HG03060 (cell line): ENCODE measurements at regions not wholly inside any gene's neighbourhood (a gene's known extent, or its start where the extent isn't known, plus 50 kb on each side); places are given as distances from the start of the nearest gene placed in this dataset.

Source experiments
- ATAC-seq: cut with Tn5 transposase; IDR thresholded peaks from one replicate; pipeline ENCODE4 v1.9.1; 2021; ENCODE audit warnings: low read depth, moderate number of reproducible peaks; ENCODE audit not compliant: unreplicated experiment

DNA sequence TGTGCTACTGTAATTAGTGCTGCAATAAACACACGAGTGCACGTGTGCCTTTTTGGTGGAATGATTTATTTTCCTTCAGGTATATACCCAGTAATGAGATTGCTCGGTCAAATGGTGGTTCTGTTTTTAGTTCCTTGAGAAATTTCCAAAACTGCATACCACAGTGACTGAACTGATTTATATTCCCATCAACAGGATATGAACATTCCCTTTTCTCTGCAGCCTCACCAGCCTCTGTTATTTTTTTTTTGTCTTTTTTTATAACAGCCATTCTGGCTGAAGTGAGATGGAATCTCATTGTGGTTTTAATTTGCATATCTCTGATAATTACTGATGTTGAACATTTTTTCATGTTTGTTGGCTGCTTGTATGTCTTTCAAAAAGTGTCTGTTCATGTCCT, 922.9 kb upstream of the LRRN3 start:
- no peak for ATAC-seq

DNA sequence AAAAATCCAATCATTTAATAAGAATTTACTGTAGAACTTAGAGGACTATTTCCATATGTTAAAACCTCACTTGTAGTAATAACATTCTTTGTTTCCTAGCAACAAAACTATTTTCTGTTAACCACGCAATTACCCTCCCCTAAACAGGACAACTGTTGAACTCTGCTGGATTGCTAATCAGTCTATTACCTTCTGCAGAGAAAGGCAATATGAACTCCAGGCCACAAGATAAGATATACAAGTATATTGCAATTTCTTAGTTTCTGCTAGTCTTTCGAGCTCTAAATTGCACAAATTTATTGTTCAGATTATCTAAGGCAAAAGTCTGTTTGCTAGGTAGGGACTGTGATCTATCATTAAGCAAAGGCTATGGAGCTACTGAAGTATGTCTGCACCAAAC, 920.1 kb upstream of the LRRN3 start:
- ATAC-seq: no peak

DNA sequence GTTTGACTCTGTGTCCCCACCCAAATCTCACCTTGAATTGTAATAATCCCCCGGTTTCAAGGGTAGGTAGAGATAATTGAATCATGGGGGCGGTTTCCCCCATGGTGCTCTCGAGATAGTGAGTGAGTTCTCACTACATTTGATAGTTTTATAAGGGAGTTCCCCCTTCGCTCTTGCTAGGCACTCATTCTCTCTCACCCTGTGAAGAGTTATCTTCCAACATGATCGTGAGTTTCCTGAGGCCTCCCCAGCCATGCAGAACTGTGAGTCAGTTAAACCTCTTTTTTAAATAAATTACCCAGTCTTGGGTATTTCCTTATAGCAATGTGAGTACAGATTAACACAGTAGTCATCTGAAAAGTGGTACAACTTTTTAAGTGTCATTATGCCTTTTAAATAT, 913.5 kb upstream of the LRRN3 start:
- ATAC-seq: no peak

DNA sequence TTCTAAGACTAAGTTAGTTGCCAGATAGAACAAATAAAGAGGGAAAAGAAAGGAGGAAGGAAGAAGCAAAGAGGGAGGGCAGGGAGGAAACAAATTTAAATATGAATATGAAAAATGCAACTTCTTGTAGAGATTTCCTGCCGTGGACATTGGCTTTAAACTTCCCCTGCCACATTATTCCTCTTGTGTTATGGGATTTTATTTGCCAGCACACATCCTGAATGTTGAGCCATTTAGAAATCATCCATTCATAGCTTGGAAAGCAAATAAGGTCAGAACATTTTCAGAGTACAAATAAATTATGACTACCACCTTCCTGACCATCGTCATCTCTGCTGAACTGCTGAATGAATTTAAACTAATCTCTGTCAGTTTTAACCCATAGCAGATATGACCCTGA, 911.9 kb upstream of the LRRN3 start:
- no peak for ATAC-seq

DNA sequence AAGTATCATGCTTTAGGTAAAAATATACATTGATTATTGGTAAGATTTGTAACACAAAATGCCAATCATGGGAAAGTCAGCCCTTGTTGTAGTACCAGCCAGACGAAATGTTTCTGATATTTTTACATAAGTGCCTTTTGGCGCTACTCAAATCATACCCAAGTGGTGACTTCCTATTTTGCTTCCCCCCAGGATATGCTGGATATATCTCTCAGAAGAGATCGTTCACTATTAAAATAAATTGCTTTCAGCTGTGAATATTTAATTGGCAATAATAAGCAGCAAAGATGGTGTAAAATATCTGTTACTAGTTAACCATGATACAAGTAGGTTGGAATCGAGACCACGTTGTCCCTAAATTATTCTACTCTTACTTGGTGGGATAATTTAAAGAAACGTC, 909.2 kb upstream of the LRRN3 start:
- no peak for ATAC-seq

DNA sequence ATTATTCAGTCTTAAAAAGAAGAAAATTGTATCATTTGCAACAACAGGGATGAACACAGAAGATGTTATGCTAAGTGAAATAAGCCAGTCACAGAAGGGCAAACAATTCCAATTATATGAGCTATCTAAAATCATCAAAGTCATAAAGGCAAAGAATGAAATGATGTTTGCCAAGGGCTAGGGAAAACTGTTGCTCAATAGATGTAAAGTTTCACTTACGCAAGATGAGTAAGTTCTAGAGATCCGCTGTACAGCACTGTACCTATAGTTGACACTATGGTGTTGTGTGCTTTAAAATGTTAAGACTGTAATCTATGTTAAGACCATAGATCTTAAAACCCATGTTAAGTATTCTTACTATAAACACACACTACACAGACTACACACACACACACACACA, 904.6 kb upstream of the LRRN3 start:
- ATAC-seq: no peak

DNA sequence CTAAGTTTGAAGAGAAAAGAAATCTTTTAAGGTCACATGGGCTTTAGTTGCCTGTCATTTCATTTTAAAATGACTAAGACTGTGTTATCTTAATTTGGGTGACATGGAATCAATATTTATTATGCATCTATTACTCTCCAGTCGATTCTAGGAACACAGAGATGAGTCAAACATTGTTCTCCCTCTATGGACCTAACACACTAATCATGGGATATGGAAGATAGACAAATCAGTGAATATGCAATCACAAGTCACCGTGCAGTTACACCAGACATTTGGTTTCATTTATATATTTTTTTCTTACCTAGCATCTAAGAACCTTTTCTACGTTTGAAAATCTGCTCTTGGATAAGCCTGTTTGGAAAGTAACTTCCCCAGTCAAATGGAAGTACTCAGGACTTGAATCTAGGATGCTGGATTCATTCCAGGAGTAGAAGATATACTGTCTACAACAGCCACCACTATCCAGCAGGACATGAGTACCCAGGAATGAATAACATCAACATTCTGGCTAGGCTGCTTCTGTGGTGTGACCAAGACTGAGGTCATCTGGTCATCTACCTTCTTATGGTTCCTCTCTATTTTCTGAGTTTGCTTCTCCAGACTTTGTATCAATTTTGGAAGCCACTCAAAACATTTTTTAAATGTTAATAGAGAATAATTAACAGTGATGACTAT, 902.9 kb upstream of the LRRN3 start:
- ATAC-seq: no peak

DNA sequence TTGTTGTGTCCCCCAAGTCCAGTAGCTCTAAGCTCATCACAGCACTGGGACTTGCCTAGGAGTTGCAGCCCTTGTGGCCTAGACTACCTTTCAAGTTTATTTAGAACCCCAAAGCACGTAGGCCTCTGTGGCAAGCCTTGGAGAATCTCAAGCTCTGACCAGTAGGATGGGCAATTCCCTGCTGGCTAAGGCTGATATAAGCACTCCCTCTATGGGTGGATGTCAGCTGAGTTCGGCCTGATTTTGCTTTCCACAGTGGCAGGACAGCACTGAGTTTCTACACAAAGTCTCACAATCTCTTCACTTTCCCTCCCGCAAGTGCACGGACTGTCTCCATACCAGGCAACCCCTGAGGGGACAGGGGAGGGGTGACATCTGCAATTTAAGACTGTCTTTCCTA, 886.4 kb upstream of the LRRN3 start:
- no peak for ATAC-seq

DNA sequence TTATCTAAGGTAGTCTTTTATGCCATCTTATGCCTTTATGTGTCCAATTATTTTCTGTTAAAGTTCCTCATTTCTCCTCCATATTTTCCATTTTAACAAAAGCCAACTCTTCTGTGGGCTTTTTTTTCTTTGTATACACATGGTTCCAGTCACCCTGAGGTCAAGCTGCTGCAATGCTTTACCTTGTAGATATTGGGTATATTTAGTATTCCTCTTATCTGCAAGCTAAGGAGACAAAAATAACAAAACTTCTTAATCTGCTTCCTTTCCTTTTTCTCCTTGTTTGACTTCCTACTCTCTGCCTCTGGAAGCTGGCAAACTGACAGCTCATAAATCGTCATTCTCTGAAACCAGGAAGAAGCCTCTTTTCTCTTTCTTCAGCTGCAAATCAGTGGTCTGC, 885.0 kb upstream of the LRRN3 start:
- ATAC-seq: no peak

DNA sequence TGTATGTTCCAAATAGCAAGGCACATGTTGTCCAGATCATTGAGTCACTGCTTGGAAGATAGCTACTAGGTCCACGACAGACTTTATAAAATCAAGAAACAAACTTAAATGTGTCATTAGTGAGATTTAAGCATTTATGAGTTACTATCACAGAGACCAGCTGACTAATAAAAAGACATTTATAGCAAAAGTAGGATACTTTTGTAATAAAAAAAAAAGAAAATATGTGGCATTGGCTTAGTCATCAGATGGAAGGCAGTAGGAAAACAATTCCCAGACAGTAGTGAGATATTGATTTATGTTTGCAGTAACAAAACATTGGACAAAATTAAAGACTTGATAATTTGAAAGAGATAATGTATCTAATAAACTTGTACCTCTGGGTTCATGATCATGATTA, 881.0 kb upstream of the LRRN3 start:
- ATAC-seq: no peak

DNA sequence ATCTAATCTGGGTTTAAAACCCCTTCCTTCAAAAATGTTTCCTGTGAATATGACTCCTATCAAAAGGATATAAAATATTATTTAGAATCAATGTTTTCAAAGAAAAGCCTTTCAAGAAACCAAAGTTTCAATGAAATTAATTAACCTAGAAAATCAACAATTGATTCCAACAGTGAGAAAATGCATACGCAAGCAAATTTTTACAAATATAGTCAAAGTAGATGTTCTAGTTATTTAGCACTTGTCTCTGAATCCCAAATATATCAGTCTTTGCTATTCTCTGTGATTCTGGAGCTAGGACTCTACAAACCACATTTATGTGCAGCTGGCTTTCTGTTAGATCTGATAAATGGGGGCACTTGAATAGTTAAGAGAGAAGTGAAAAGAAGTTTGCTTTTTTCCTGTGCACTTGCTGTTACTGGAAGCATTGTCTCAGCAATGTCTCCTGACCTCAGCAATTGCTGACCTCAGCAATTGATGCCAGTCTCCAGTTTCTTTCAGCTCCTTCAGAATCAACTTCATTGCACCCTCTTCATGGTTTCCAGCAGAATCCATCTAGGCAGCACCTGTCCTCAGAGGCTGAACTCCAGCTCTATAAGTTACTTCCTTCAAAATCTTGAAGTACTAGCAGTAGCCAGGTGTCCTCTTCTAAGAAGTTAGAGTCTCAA, 879.9 kb upstream of the LRRN3 start:
- no peak for ATAC-seq

DNA sequence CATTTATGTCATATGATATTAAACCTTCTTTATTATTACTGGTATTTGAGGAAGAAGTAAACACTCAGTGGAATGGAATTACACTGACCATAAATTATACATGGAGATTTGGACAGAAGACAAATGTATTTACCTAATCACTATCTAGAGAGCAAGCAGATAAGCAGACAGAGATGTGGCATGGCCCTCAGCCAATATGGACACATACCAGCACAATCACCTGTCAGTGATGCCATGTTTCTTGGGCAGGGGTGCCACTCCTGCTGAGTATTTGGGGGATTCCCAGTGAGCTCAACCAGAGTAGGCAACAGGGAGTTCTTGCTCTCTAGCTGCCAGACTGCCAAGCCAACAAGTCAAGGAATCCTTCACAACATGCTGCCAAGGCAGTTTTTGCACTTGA, 866.3 kb upstream of the LRRN3 start:
- ATAC-seq: no peak

DNA sequence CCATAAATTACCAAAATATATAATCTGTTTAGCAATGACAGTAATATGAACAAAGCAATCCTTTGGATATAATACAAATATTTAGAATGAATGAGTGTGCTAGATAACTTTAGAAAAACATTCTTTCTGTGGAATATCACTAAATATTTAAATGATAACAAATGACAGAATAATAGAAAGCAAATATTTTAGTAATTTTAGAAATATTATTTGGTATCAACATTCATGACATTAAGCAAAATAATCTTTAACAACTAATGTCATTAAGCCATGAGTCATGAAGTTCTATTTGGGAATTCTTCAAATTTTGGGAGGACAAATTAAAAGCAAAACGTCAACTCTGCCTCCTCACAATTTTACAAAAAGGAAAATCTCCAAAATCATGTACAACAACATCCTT, 844.8 kb upstream of the LRRN3 start:
- no peak for ATAC-seq

DNA sequence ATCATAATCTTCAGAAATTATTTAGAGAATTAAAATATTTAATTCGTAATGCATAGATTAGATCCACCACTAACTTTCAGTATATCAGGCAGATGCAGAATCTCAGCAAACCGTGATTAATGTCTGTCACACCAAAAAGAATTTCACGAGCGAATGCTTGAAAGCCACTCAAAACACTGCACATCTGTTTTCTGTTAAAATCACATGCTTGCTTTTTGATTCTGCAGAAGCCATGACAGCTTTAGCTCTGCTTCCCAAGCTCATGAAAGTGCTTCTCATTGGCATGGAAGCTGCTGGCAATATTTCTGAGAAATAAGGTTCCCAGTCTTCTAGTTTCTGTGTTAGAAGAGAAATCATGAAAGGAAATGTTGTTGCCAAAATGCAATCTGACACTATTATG, 837.8 kb upstream of the LRRN3 start:
- no peak for ATAC-seq

DNA sequence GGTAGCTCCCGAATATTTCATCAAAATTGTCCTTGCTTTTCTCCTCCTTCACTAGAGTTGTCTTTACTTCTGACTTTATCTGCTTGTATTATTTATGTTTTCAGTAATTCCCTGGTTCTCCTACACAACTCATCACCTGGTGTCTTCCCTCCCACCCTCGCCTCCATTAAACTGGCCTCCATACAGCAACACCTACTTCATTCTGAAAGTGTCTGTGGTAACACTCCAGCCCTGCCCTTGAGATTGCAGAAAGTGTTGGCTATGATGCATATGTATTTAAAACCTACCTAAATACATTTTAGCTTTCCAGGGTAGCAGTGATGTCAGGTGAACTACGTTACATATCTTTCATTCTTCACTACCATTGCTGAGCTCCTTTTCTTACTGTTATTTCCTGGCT, 833.3 kb upstream of the LRRN3 start:
- no peak for ATAC-seq

DNA sequence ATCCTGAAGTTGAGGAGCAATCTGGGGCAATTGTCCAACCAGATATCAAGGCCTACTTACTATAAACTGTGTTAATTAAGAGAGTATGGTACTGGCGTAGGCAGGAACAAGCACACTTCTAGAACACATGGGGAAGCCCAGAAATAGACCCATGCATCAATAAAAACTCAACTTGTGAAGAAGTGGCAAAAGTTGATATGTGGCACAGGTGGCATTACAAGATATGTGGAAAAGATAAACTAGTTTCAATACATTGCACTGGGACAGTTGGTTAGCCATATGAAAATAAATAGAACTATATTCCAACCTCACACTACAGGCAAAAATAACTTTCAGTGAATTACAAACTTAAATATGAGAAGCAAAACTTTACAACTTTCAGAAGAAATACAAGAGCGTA, 828.7 kb upstream of the LRRN3 start:
- ATAC-seq: no peak

DNA sequence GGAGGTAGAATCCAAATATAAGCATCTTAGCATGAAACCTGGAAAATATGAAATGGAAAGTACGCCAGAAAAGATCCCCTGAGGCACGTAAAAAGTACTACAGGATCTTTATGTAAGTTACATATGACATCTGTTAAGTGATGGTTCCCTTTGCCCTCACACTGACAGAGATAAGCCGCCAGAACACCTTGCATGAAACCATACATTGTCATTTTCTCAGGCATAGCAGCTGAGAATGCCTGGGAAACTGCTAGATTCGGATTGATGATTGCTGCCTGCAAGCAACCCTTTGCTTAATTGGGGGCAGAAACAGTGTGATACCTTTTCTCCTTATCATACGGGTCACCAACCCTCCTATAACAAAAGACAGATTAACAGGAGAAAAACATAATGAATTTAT, 826.6 kb upstream of the LRRN3 start:
- no peak for ATAC-seq

DNA sequence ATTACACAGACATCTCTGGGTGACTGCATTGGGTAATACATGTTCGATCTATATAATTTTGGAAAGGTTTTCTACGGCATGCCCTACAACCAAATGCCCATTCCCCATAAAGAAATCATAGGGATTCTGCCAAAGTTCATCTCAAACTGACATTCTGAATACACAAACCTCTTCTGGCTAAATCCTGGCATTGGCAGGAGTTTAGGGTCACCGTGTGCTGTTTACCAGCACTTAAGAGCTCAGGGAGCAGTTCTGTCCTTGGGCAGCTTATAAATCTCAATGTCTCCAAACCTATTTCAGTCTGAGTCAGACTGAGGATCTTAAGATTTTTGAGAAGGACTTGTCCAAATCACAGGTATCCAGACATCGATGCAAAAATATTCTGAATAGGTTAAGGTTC, 809.6 kb upstream of the LRRN3 start:
- ATAC-seq: no peak

DNA sequence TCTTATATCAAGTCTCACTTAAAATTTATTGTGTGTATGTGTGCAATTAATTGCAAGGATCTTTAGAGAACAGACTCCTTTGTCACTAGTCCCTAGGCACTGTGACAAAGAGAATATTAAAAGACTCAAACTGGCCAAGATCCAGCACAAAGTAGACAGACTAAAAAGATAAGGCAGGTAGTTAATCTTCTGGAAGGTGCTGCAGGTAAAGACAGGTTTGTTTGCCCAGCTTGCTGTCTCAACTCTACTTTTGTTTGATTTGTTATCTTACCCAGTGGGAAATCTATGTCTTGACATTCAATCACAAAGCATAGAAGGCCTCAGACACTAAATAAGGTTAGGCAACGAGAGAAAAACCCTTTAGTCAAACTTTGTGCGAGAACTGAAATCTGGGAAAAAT, 807.9 kb upstream of the LRRN3 start:
- no peak for ATAC-seq

DNA sequence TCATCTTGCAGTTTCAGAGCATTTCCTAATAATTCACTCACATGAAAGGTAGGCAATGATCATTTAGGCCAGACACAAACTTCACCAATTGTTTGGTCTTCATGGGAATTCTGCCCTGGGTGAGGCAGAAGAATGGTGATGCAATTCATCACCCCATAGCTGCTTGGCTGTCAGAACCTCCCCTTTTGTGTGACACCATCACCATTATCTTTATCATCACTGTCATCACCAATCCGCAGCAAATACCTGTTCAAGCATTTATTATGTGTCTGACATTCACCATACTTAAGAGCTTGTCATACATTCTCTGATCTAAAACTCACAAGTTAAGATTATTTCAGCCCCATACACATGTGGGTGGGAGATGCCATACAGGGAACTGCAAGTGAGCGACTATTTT, 799.5 kb upstream of the LRRN3 start:
- no peak for ATAC-seq

DNA sequence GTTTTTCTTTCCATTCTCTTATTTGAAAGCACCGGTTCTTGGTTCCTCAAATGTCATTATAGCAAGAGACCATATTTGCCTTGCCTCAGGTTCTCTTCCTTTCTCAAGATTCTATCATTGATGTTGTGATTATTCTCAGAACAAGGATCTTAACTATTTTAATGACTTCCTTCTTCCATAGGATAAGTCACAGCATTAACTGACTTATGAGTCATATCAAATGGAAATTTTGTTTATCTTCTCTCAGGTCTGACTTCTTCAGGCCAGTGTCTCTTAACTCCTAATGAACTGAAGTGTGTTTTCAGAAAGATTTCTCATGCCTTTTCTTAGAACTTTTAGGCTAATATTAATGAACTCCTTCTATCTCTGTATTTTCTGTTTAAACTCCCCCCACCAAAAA, 794.6 kb upstream of the LRRN3 start:
- ATAC-seq: no peak

DNA sequence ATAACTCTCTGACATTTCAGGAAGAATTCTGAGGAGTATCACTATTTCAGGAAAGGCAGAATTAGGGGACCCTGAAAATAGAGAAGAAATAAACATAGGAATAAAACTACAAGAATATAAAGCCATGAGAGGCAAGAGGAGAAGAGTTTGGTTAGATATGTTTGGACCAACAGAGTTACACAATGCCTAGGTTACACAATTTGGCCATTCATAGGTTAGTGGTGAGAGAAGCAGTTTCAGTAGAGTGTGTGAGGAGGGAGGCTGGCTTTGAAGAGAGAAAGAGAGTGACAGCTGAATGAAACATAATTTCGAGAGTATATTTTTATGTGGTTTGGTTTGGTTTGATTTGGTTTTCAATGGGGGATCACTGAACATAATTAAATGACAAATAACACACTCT, 783.2 kb upstream of the LRRN3 start:
- no peak for ATAC-seq

DNA sequence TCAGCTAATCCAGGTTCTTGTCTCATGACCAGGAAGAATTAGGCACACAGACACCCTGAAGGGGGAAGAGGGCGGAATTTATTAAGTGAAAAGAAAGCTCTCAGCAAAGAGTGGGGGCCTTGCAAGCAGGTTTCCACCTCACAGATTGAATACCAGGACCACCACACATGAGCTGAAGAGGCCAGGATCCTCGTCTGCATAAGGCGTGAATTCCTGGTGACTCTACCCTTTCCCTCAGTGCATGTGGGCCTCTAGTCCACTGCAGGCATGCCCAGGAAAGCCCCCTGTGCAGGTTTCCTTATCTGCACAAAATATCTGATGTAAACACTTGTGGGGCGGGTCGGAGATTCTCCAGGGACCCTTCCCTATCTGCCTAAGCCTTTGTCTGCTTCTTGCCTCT, 782.1 kb upstream of the LRRN3 start:
- no peak for ATAC-seq
